Epithelial cell of prostate (primary cell): ENCODE measurements at regions not wholly inside any gene's neighbourhood (a gene's known extent, or its start where the extent isn't known, plus 50 kb on each side); places are given as distances from the start of the nearest gene placed in this dataset.

Source experiments
- DNase-seq: peaks from one replicate; pipeline ENCODE4 v3.0.0-alpha.2; 2011; ENCODE audit warnings: low read depth, low spot score
- H3K27ac ChIP-seq: fragments of 450-650 bp; 2 replicates; pipeline ENCODE4 v1.5.1; 2017; ENCODE audit warnings: mild to moderate bottlenecking

DNA sequence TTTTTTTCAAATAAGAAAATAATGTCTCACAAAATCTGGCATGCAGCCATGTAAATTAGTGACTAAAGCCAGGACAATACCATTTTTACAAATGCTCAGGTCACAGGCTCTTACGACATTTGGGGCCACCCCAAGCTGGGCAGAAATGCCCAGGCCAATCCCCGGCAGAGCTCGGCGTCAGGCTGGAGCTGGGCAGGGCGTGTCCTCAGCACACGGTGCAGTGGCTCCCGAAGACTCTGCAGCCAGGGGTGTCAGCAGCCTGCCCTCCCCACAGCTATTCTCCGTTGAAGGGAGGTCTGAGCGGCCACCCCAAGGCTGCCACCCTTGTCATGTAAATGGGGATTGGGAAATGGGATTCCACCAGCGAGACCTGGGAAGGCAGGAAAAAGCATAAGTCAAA, 158.6 kb downstream of the DICER1 start:
- no peak overlapping the region for H3K27ac ChIP-seq
- no peak for DNase-seq

DNA sequence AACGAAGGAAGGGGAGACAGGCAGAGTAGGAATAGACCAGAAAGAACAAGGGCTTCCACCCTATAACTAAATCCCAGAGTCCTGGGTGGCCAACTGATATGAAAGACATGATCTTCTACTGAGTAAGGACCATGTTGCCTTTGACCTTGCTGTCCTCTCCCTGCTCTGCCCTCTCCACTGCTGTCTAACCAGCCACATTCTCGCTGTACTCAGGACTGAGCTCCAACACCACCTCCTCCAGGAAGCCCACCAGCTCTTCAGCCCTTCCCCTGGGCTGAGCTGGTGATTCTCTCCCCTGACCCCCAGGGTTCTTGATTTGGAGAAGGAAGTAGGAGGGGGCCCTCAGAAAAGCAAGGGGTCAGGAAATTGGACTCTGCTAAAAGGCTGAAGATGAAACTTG, 159.2 kb downstream of the DICER1 start:
- no peak for DNase-seq
- H3K27ac ChIP-seq, result no peak overlapping the region

DNA sequence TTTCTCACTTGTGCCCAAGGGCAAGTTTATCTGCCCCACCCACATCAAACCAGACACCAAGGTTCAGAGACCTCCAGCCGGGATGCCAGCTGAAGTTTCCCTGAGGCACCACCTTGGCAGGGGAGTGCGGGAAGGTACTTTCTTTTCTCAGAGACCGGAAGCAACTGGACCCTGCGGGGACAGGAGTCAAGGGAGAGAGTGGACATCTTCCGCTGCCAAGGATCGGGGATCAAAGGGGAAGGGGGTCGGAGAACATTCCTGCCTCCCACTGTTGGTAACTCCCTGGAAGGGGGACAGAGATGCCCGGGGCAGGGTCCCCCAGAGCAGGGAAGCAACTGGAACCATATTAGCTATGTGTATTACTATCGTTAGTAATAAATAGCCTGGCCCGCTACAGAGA, 161.8 kb downstream of the DICER1 start:
- H3K27ac ChIP-seq, result no peak overlapping the region
- no peak for DNase-seq

DNA sequence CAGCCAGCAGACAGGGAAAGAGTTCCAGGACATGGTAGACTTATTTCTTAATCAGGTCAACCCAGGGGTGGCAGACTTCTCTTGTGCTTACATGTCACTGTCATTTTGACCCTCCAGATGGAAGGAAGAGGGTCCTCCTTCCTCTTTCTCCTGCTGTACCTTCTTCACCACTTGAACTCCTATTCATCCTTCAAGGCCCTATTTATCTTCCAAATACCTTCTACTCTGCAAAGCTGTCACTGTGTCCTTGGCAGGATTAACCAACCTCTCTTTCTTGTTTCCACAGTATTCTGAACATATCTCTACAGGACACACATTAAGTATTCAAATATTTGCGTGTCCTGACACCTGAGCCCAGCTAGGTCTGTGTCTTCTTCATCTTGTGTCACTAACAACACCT, 163.1 kb downstream of the DICER1 start:
- DNase-seq, result no peak
- H3K27ac ChIP-seq, result no peak overlapping the region

DNA sequence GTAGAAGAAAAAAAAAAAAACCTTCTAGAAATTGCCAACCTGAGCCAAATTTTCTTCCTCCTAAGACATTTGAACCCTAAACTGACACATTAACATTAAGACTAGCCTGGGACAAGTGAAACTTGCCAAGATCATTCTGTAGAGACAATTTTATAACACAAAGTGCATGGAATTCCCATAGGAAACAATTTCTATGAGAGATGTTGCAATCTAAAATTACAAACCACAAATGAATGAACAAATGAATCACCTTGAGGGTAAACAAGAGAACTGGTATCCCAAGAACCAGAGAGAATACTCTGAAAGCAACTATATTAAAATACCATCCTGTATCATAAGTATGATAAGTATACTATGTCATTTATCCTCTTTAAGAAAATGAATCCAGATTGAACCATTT, 165.3 kb downstream of the DICER1 start:
- H3K27ac ChIP-seq, result no peak overlapping the region
- DNase-seq, result peak; percentile 43

DNA sequence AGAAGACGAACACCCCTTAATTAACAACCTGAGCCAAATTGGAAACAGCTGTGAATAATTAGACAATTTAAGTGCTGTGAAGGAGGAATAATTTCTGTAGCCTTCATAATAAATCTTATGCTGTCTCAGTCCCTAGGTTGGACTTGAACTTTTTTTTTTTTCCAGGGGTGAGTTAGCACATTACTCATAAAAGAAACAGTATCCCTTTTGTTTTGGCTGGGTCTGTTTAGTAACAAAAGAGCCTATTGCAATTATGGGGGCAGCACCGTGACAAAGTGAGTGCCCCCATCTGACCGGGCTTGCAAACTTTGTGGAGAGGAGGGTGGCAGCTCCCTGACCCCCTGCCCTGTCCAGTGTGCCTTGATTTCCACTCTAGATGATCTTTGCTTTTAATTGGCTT, 167.4 kb downstream of the DICER1 start:
- no peak for DNase-seq
- H3K27ac ChIP-seq, result no peak overlapping the region

DNA sequence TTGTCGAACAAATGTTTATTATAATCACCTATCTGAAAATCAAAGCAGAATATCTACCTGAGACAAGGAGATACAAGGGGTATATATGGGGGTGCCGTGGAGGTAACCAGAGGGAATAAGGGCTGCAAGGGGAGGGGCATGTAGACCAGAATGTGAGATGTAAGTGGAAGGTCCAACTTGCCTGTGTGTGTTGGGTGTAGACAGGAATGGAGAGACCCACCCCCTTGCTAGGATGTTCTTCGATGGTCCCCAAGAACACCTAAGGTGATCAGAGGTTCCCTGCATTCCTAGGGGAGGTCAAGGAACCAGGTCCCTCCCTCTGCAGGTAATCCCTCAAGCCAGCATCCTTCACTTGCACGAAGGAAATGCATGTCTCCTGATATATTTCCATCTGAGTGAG, 167.9 kb downstream of the DICER1 start:
- DNase-seq, result no peak
- no peak overlapping the region for H3K27ac ChIP-seq

DNA sequence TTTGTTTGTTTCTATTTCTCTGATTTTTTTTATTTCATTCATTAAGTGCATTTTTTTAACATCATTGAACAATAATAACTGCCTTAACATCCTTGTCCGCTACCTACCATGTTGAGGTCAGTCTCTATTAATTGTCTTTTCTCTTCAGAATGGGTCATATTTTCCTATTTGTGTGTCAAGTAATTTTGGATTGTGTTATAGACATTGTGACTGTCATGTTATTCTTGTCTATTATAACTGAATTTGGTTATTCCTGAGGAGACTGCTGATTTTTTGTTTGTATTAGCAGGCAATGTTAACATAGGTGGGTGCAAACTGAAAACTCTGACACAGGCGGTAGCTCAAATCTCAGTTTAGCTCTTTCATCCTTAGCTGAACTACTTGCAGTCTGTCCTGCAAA, 169.9 kb downstream of the DICER1 start:
- no peak for DNase-seq
- no peak overlapping the region for H3K27ac ChIP-seq

DNA sequence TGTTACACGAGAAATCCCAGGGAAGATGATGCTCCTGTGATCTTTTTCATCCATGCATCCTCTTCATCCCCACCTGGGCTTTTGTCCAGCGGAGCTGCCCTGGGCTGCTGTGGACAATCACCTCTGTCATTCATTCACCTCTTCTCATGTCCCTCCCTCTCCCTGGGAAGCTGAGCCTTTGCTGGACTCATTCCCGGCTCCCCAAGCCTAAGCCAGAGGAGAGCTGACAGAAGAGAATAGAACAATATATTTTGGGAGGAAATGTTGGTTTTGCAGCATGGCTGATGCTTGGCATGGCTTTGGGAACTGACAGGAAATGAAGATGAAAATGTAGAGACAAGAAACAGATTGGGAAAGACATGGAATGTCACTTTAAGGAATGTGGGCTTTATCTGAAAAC, 177.4 kb downstream of the DICER1 start:
- no peak overlapping the region for H3K27ac ChIP-seq
- DNase-seq, result no peak

DNA sequence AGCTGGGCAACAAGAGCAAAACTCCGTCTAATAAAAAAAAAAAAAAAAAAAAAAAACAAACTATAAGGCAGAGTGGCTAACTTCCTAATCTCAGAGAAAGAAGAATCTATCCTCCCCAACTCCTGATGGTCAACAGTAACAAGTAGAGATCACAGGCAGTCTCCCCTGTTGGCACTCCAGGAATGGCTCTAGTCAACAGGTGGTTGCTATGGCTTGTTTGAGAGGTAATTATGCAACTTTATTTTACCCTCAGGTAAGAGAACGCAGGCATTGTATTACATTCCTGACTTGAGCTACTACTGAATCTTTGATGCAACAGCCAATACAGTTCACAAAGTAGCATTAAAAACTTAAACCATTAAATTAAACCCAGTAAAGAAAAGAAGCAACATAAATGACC, 180.3 kb downstream of the DICER1 start:
- H3K27ac ChIP-seq, result no peak overlapping the region
- no peak for DNase-seq

DNA sequence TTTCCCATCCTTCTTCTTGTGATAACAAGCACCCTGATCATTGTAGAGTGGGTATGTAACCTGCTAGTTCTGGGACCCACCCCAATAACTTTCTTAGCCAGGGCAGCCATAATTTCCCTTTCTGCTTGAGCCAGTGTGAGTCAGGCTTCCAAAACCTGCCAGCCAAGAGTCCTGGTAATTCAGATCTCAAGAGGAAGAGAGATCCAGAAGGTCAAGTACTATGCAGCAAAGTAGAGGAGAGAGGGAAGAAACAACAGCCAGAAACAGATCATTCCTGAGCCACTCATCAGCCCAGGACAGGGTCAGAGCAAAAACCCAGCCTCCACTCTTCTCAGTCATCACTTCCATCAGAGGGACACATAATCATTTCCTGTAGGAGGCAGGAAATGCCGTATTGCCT, 182.0 kb downstream of the DICER1 start:
- no peak for DNase-seq
- H3K27ac ChIP-seq, result no peak overlapping the region

DNA sequence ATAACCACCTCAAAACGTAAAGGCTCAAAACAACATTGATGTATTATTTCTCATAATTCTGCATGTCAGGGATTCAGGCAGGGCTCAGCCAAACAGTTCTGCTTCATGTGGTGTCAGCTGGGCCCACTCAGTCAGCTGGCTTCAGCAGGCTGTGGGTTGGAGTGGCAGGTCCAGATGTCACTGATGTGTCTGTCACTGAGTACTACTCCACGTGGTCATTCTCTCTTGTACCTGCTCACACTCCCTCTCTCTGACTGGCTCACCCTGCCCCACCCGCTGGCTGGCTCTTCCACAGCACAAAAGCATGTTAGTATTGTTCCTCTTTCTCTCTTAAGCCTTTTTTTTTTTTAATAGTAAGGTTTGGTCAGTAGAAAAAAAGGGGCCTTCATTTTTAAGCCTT, 182.4 kb downstream of the DICER1 start:
- H3K27ac ChIP-seq, result no peak overlapping the region

DNA sequence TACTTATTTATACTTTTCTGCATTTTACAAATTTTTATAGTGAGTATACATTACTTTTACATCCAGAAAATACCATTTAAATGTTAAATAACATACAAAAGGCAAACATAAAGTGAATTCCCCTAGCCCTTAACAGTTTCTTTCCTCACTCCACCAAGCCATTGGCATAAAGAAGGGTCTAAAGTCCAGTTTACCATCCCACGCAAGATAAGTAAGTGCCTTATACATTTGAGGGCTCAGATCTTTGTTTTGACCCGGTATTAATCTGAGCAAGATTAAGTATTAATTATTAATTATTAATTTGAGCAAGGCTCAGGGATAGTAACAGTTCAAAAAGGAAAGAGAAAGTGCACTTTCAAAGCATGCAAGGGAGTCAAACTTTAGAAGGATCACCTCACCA, 182.9 kb downstream of the DICER1 start:
- DNase-seq, result no peak
- H3K27ac ChIP-seq, result no peak overlapping the region

More for the DNA sequence above, 182.4 kb downstream of the DICER1 start:
- no peak for DNase-seq

DNA sequence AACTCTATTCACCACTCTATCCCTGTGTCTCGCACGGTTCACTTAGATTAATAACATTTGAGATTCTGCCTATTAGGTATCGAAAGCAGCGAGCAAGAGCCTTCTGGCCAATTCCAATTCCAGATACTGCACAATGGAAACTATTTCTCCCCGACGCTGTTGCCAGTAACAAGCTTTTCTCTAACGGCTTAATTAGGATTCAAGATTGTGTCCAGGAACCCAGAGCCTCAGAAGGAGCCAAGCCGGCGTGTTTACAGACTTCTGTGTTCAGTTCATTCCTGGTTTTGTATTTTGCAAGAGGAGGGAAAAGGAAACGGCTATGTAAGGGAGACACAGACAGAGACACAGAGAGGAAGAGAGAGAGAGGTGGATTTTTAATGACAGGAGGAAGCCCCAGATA, 185.6 kb downstream of the DICER1 start:
- no peak overlapping the region for H3K27ac ChIP-seq
- no peak for DNase-seq

DNA sequence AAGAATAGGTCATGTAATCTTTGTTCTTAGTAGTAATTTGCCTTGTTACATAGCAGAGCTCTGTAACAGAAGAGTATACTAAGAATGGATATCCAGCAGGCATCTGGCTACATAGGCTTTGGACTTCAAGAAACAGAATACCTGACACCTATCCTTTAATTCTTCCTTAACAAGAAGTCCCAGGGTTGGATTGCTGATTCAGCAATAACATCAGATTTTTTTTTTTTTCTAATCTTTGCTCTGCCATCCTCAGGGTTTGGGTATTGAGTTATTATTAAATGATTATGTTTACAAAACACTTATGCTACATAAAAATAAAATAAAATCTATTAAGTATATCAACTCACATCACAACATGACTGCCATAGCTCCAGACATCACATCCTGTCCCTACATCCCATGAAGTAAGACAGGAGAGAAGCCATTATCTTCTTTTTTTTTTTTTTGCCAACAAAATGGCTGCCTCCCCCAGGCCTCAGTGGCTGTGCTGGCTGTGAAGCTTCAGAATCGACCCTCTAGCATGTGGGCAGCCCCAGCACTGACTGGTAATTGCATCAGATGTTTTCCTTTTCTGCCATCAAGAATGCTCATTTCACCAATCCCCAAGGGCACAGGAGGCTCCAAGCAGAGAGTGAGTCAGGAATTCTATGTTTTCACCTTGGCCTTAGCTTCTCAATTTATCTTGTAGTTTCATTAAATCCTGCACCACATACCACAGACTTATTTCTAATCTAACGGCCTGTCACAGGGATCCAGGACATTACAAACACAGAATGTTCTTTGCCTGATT, 186.2 kb downstream of the DICER1 start:
- DNase-seq, result no peak
- H3K27ac ChIP-seq, result no peak overlapping the region

DNA sequence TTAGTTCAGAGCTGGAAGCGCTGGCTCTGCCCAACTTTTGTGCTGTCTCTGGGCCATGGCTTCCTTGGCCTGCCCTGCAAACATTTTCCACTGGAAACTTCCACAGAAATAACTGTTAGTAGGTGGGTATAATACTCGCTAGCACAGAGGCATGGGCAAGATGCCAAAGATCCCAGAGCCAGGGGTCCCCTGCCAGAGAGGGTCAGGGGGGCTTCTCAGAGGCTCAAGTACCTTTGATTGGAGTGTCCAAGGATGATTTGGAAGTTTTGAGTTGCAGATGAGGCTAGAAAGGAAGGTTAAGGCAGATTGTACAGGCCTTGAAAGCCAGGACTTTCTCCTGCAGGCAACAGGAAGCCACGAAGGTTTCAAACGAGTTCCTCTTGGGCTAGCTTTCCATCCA, 187.6 kb downstream of the DICER1 start:
- no peak for DNase-seq
- no peak overlapping the region for H3K27ac ChIP-seq

DNA sequence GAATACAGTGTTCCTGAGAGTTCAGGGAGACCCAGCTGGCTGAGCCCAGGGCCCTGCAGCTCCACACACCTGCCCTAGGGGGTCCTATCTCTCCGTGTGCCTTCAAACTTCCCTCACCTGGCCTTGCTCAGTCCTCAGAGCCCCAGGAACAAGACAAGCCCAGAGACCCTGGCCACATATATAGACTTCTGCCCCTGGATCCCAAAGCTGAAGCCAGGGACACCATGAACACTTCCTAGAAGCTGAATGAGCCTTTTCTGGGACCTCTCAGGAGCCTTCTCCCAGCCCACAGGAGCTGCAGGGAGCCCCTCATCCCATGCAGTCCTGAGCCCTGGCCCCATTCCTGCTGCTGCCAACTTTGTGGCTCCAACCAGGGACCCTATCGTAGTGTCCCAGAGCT, 190.5 kb downstream of the DICER1 start:
- no peak overlapping the region for H3K27ac ChIP-seq
- DNase-seq, result no peak

DNA sequence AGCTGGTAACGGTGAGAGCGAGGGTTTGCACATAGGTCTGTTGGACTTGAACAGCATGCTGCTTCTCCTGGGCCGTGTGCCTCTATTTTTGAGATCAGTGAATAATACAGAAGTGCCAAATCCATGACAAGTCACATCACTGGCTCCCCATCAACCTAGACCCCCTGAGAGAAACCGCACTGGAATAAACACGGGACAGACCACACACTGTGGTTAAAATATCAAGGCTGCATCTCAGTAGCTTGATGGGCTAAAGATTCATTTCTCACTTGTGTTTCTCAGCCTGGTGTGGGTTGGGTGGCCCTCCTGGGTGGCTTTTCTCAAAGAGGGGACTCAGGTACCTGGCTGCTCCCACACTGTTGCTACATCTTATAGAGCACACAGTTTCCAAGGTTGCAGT, 191.0 kb downstream of the DICER1 start:
- no peak overlapping the region for H3K27ac ChIP-seq

DNA sequence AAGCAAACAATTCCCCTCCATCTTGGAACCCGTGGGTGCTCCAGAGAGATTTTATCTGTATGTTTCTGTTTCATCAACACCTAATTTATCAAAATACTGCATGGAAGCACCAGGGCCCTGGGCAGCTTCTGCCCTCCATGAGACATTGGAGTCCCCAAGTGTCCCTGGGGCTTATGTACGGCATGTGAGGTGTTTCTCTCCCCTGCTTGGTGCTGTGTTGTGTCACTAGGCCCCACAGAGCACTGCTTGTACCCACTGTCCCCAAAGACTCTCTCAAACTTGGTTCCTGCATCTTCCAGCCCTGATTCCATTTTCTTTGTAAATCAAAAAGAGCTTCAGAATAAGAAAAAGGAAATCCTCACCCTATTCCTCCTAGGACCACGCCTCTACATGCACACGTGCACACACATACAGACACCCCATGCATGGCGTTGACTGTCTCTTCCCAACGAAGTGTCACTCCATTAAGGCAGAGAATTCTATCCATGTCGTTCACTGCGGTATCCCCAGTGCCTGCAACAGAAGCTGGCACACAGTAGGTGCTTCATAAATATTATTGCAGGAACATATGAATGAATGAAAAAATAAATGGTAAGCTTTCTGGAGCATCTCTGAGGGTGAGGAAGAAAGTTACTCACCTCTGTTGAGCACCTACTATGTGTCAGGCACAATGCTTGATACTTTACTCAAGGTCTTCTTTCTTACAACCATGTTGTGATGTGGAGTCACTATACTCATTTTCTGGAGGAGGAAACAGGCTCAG, 191.6 kb downstream of the DICER1 start:
- DNase-seq, result no peak
- H3K27ac ChIP-seq, result no peak overlapping the region

More for the DNA sequence above, 191.0 kb downstream of the DICER1 start:
- DNase-seq, result no peak

DNA sequence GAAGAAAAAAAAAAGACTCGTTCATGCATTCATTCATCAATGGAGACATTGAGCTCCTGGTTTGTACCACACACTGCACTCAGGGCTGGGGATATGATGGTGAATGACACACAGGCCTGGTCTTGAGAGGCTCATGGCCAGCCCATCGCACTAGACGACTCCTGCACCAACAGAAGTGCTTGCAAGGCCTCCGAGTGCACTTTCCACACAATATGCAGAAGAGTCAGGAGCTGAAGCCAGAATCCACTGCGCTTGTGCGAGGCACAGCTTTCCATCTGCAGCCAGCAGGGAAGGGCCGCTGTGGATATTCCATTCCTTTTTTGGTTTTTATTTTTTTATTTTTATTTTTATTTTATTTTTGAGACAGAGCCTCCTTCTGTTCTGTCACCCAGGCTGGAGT, 192.4 kb downstream of the DICER1 start:
- DNase-seq, result no peak
- H3K27ac ChIP-seq, result no peak overlapping the region

DNA sequence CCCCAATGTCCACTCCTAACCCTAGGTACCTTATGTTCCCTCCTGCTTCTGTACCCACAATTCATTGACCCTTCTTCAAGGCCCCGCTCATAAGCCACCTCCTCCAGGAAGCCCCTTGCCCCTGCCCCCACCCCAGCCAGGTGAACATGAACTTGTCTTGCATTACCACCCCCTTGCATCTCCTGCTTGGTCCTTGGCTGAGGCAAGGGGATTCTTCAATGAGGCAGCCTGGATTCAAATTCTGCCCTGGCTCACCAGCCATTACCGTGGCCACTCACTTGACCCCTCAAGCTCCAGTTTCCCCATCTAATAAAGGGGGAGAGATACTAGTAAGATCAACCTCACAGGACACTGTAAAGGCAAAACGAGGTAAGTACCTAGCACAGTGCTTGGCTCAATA, 193.1 kb downstream of the DICER1 start:
- H3K27ac ChIP-seq, result no peak overlapping the region
- no peak for DNase-seq

DNA sequence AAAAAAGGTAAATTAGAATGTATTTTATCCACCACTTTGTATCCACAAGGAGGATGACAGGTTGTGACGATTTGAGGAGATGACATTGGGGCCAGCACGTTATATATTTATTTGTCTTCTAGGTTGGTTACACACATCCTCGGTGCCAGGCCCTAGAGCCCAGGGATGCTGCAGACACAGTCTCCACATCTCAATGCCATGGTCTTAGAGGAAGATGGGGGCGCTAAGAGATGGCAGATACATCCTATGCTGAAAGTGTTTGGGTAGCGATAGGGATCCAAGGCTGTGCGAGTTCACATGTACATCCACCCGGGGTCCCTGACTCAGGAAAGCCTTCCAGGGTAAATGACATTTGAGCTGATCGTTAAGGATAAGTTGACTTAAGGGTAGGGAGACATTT, 193.1 kb upstream of the GSC start:
- no peak for DNase-seq
- no peak overlapping the region for H3K27ac ChIP-seq
